B cell (primary cell): ENCODE measurements at regions not wholly inside any gene's neighbourhood (a gene's known extent, or its start where the extent isn't known, plus 50 kb on each side); places are given as distances from the start of the nearest gene placed in this dataset.

Source experiments
- ATAC-seq: fragments of 200-7000 bp; cut with Tn5 transposase; one replicate; pipeline ENCODE4 v1.10.0; 2021; ENCODE audit warnings: low read depth, mild to moderate bottlenecking, moderate number of reproducible peaks, moderate library complexity
- CTCF ChIA-PET: fragments of 350-600 bp; sonication (Branson Sonifier 250); formaldehyde crosslinking; loops from one replicate; lab custom pipeline; 2021; ENCODE audit warnings: antibody characterized with exemption, inconsistent platforms; lab: Charles Lee
- POLR2A ChIA-PET: fragments of 350-600 bp; sonication (Branson Sonifier 250); formaldehyde crosslinking; loops from one replicate; lab custom pipeline; 2021; ENCODE audit warnings: antibody characterized with exemption; lab: Charles Lee
- DNase-seq: peaks from one replicate; pipeline ENCODE4 v3.0.0; 2013
- H2AFZ ChIP-seq: 2 replicates; pipeline ENCODE4 v1.6.1; 2012; ENCODE audit warnings: mild to moderate bottlenecking, low read depth, low read length; ENCODE audit not compliant: insufficient read depth, poor library complexity, severe bottlenecking
- H3K27ac ChIP-seq, 2 donors: 1 replicate in 1 of 2; 2 replicates in 1 of 2; pipeline ENCODE4 v1.5.1; 2012 to 2013; ENCODE audit warnings: low read length in 2 of 2, mild to moderate bottlenecking in 2 of 2, moderate library complexity in 1 of 2
- H3K27me3 ChIP-seq, 4 experiments: fragments of 200-600 bp in 1 of 4; sonication (generic) in 1 of 4; replicated peaks in 1 of 4; 1 replicate in 2 of 4; 2 replicates in 2 of 4; pipeline versions ENCODE4 v1.6.1 to v1.7.0; 2013 to 2016; ENCODE audit warnings: low read length in 3 of 4, mild to moderate bottlenecking in 2 of 4, mixed read lengths in 1 of 4, moderate library complexity in 1 of 4; ENCODE audit not compliant: insufficient read depth in 4 of 4, control insufficient read depth in 3 of 4; ENCODE audit errors: control extremely low read depth in 1 of 4
- H3K36me3 ChIP-seq, 2 experiments: replicated peaks in 1 of 2; 1 replicate in 1 of 2; 2 replicates in 1 of 2; pipeline versions ENCODE4 v1.6.1 to v1.7.1; 2013; ENCODE audit warnings: low read length in 1 of 2; ENCODE audit not compliant: insufficient read depth in 2 of 2, control insufficient read depth in 1 of 2; ENCODE audit errors: control extremely low read depth in 1 of 2, extremely low read depth in 1 of 2
- H3K4me1 ChIP-seq, 2 donors: fragments of 200-600 bp in 1 of 2; sonication (generic) in 1 of 2; 1 replicate in 1 of 2; 2 replicates in 1 of 2; pipeline versions ENCODE4 v1.5.1 to v1.6.1; 2013 to 2017; ENCODE audit warnings: low read length in 2 of 2; ENCODE audit not compliant: control insufficient read depth in 2 of 2, insufficient read depth in 2 of 2
- H3K4me2 ChIP-seq: replicated peaks from 2 replicates; pipeline ENCODE3; 2012; ENCODE audit warnings: mild to moderate bottlenecking, low read depth, low read length; ENCODE audit not compliant: poor library complexity, severe bottlenecking
- H3K4me3 ChIP-seq, 5 experiments: fragments of 200-600 bp in 1 of 5; sonication (generic) in 1 of 5; 1 replicate in 3 of 5; 2 replicates in 2 of 5; pipeline versions ENCODE4 v1.5.1 to v1.7.0; 2011 to 2016; ENCODE audit warnings: low read length in 4 of 5, mild to moderate bottlenecking in 4 of 5, low read depth in 2 of 5, control low read depth in 1 of 5, moderate library complexity in 1 of 5; ENCODE audit not compliant: insufficient read depth in 1 of 5; ENCODE audit errors: control extremely low read depth in 1 of 5, extremely low read depth in 1 of 5
- H3K79me2 ChIP-seq: fragments of 200-600 bp; sonication (generic); one replicate; pipeline ENCODE4 v1.6.0; 2016; ENCODE audit warnings: low read length; ENCODE audit not compliant: control insufficient read depth, insufficient read depth
- H3K9ac ChIP-seq: fragments of 200-600 bp; sonication (generic); 2 replicates; pipeline ENCODE4 v1.6.1; 2017; ENCODE audit warnings: mild to moderate bottlenecking, low read length, moderate library complexity
- H3K9me3 ChIP-seq, 3 donors: one replicate each; pipeline versions ENCODE4 v1.6.1 to v1.7.1; 2013; ENCODE audit warnings: low read length in 2 of 3; ENCODE audit not compliant: control insufficient read depth in 2 of 3, insufficient read depth in 1 of 3; ENCODE audit errors: control extremely low read depth in 1 of 3
- H4K20me1 ChIP-seq: 2 replicates; pipeline ENCODE4 v1.6.0; 2012; ENCODE audit warnings: mild to moderate bottlenecking, low read length; ENCODE audit not compliant: insufficient read depth, control insufficient read depth, poor library complexity, severe bottlenecking
- H3K27ac Mint-ChIP-seq: one replicate; pipeline ENCODE4 v1.8.0; 2021; ENCODE audit warnings: mixed read lengths
- H3K27me3 Mint-ChIP-seq: one replicate; pipeline ENCODE4 v1.8.0; 2021; ENCODE audit warnings: mixed read lengths
- H3K4me1 Mint-ChIP-seq: one replicate; pipeline ENCODE4 v1.8.0; 2021; ENCODE audit warnings: mixed read lengths
- H3K4me3 Mint-ChIP-seq: one replicate; pipeline ENCODE4 v1.8.0; 2021; ENCODE audit warnings: mixed read lengths
- H3K9me3 Mint-ChIP-seq: one replicate; pipeline ENCODE4 v1.8.0; 2022; ENCODE audit warnings: mixed read lengths; ENCODE audit not compliant: insufficient read depth
- EZH2 ChIP-seq: IDR thresholded peaks from 2 replicates; pipeline ENCODE4 v1.6.1; 2012; ENCODE audit warnings: borderline replicate concordance, low read depth, mild to moderate bottlenecking, moderate library complexity, low read length; ENCODE audit not compliant: insufficient read depth, poor library complexity, severe bottlenecking
- intact Hi-C: fragments of 100-400 bp; cut with micrococcal nuclease; formaldehyde crosslinking; loops from one replicate; pipeline ENCODE4 v1.10.0; 2022
- TF ChIP-seq, protein P1 (sequence below): fragments of 200-600 bp; IDR thresholded peaks from one replicate; pipeline ENCODE4 v1.8.0; 2022; ENCODE audit warnings: antibody characterized with exemption, mild to moderate bottlenecking

DNA sequence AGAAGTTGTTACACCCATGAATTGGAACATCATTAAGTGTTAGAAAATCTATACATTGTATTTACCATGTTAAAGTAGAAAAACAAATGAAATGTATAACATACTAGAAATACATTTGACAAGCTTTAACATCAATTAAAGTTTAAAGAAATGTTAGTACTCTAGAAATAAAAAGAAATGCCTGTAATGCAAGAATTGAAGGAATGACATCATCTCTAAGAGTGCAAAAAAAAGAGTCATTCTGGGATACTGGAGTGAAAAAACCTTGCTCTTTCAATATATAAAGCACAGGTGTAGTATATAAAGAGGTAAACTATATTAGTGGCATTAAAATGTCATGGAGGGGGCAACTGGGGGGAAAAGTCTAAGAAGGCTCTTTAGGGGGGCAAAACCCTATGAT is 210.8 kb upstream of the PLD5 start:
- Mint-ChIP-seq H3K9me3 (peaks cover 7% of the 10 kb centered on the region), H3K27me3 (no peaks in the 10 kb centered on the region), H3K4me3 (no peak overlapping the region), H3K27ac (no peak overlapping the region), H3K4me1 (no peaks in the 10 kb centered on the region)
- Histone ChIP-seq H3K4me1 (no peaks in the 10 kb centered on the region), H3K4me3 (no peak overlapping the region), H3K27me3 (no peaks in the 10 kb centered on the region), H3K79me2 (no peaks in the 10 kb centered on the region), H3K4me2 (no peak overlapping the region), H4K20me1 (no peaks in the 10 kb centered on the region), H3K9ac (no peak overlapping the region), H2AFZ (no peak overlapping the region), H3K27ac (no peak overlapping the region), H3K9me3 (peaks cover 0 to 1% (median 0%) of the 10 kb centered on the region in 3 donors), H3K36me3 (no peaks in the 10 kb centered on the region)
- intact Hi-C loops = no loop called here
- ChIA-PET POLR2A (no interaction called here), CTCF (no interaction called here)
- TF ChIP-seq EZH2 = no peak
- TF ChIP-seq, protein P1, sequence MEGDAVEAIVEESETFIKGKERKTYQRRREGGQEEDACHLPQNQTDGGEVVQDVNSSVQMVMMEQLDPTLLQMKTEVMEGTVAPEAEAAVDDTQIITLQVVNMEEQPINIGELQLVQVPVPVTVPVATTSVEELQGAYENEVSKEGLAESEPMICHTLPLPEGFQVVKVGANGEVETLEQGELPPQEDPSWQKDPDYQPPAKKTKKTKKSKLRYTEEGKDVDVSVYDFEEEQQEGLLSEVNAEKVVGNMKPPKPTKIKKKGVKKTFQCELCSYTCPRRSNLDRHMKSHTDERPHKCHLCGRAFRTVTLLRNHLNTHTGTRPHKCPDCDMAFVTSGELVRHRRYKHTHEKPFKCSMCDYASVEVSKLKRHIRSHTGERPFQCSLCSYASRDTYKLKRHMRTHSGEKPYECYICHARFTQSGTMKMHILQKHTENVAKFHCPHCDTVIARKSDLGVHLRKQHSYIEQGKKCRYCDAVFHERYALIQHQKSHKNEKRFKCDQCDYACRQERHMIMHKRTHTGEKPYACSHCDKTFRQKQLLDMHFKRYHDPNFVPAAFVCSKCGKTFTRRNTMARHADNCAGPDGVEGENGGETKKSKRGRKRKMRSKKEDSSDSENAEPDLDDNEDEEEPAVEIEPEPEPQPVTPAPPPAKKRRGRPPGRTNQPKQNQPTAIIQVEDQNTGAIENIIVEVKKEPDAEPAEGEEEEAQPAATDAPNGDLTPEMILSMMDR = no peak
- DNase-seq = no peak
- ATAC-seq = no peak

DNA sequence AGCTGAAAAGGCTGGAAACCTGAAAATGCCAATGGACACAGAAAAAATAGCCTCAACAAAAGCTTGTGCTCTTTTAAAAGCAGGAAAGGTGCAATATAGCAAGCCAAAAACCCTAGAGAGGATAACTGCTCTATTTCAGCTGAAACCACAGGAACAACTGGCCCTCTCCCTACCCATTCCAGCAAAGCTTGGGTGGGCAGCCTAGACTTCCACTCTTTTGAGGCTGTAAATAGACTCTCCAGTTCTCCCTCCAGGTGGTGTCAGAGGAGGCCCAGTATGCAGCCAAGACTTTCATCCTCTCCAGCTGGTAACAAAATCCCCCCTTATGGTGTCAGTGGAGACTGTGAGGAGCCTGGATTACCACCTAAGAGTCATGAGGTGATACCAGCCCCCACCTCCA is 206.9 kb upstream of the PLD5 start:
- no peaks in the 10 kb centered on the region for H3K4me1 Mint-ChIP-seq
- Histone ChIP-seq H3K9me3 (peaks cover 0 to 1% (median 0%) of the 10 kb centered on the region in 3 donors), H3K4me1 (no peaks in the 10 kb centered on the region), H3K27ac (no peak overlapping the region), H3K79me2 (no peaks in the 10 kb centered on the region), H3K36me3 (no peaks in the 10 kb centered on the region), H3K9ac (no peak overlapping the region), H4K20me1 (no peaks in the 10 kb centered on the region), H2AFZ (no peak overlapping the region), H3K4me3 (no peak overlapping the region), H3K27me3 (no peaks in the 10 kb centered on the region), H3K4me2 (no peak overlapping the region)
- intact Hi-C loops = no loop called here
- CTCF ChIA-PET = no interaction called here
- H3K9me3 Mint-ChIP-seq = peaks cover 7% of the 10 kb centered on the region
- POLR2A ChIA-PET = no interaction called here
- no peak overlapping the region for H3K4me3 Mint-ChIP-seq
- TF ChIP-seq, protein P1 = no peak
- TF ChIP-seq EZH2 = no peak
- H3K27me3 Mint-ChIP-seq = no peaks in the 10 kb centered on the region
- no peak overlapping the region for H3K27ac Mint-ChIP-seq
- no peak for ATAC-seq
- no peak for DNase-seq
